ENCODE measurements at regions not wholly inside any gene's neighbourhood (a gene's known extent, or its start where the extent isn't known, plus 50 kb on each side); places are given as distances from the start of the nearest gene placed in this dataset.

DNA sequence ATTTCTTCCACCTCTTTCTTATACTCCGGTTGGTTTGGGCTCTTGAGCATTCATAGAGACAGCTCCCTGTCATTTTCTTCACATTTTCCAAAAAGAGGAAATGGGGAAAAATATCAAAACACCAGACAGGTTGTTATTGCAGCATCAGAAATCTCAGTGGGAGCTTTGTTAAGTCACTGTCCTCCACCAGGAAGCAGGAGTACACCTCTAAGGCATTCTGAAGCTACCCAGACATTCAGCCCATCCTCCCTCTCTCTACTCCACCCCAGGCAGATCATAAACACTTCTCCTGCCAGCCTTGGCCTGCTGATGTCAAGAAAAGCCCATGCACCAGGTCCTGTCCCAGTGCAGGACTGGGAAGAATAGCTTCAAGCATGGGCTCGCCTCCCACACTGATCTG, 1198.3 kb downstream of the VRK1 start:
- no peak for TF ChIP-seq RFX1 (IDR thresholded peaks at IDR 0.05)
- no peak for TF ChIP-seq TBX3 (IDR thresholded peaks at IDR 0.05; ENCODE audit: borderline replicate concordance)
- TF ChIP-seq, protein P1, sequence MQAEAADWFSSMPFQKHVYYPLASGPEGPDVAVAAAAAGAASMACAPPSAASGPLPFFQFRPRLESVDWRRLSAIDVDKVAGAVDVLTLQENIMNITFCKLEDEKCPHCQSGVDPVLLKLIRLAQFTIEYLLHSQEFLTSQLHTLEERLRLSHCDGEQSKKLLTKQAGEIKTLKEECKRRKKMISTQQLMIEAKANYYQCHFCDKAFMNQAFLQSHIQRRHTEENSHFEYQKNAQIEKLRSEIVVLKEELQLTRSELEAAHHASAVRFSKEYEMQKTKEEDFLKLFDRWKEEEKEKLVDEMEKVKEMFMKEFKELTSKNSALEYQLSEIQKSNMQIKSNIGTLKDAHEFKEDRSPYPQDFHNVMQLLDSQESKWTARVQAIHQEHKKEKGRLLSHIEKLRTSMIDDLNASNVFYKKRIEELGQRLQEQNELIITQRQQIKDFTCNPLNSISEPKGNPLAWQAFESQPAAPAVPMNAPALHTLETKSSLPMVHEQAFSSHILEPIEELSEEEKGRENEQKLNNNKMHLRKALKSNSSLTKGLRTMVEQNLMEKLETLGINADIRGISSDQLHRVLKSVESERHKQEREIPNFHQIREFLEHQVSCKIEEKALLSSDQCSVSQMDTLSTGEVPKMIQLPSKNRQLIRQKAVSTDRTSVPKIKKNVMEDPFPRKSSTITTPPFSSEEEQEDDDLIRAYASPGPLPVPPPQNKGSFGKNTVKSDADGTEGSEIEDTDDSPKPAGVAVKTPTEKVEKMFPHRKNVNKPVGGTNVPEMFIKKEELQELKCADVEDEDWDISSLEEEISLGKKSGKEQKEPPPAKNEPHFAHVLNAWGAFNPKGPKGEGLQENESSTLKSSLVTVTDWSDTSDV (CRISPR knock-in tag; IDR thresholded peaks at IDR 0.05): no peak
- TF ChIP-seq UBTF (CRISPR knock-in tag; IDR thresholded peaks at IDR 0.05): no peak
- no peak for TF ChIP-seq ZFX (CRISPR knock-in tag; IDR thresholded peaks at IDR 0.05; ENCODE audit: low read depth)
- TF ChIP-seq KAT2B (IDR thresholded peaks at IDR 0.05; ENCODE audit: borderline replicate concordance, low read depth, low read length): no peak
- TF ChIP-seq, protein P2, sequence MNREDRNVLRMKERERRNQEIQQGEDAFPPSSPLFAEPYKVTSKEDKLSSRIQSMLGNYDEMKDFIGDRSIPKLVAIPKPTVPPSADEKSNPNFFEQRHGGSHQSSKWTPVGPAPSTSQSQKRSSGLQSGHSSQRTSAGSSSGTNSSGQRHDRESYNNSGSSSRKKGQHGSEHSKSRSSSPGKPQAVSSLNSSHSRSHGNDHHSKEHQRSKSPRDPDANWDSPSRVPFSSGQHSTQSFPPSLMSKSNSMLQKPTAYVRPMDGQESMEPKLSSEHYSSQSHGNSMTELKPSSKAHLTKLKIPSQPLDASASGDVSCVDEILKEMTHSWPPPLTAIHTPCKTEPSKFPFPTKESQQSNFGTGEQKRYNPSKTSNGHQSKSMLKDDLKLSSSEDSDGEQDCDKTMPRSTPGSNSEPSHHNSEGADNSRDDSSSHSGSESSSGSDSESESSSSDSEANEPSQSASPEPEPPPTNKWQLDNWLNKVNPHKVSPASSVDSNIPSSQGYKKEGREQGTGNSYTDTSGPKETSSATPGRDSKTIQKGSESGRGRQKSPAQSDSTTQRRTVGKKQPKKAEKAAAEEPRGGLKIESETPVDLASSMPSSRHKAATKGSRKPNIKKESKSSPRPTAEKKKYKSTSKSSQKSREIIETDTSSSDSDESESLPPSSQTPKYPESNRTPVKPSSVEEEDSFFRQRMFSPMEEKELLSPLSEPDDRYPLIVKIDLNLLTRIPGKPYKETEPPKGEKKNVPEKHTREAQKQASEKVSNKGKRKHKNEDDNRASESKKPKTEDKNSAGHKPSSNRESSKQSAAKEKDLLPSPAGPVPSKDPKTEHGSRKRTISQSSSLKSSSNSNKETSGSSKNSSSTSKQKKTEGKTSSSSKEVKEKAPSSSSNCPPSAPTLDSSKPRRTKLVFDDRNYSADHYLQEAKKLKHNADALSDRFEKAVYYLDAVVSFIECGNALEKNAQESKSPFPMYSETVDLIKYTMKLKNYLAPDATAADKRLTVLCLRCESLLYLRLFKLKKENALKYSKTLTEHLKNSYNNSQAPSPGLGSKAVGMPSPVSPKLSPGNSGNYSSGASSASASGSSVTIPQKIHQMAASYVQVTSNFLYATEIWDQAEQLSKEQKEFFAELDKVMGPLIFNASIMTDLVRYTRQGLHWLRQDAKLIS (CRISPR knock-in tag; IDR thresholded peaks at IDR 0.05): no peak
- no peak for TF ChIP-seq ZNF672 (CRISPR knock-in tag; IDR thresholded peaks at IDR 0.05)
- no peak for TF ChIP-seq CTCF (CRISPR knock-in tag; IDR thresholded peaks at IDR 0.05)
- TF ChIP-seq, protein P3, sequence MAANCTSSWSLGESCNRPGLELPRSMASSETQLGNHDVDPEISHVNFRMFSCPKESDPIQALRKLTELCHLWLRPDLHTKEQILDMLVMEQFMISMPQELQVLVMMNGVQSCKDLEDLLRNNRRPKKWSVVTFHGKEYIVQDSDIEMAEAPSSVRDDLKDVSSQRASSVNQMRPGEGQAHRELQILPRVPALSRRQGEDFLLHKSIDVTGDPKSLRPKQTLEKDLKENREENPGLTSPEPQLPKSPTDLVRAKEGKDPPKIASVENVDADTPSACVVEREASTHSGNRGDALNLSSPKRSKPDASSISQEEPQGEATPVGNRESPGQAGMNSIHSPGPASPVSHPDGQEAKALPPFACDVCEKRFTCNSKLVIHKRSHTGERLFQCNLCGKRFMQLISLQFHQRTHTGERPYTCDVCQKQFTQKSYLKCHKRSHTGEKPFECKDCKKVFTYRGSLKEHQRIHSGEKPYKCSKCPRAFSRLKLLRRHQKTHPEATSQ (CRISPR knock-in tag; IDR thresholded peaks at IDR 0.05; ENCODE audit: borderline replicate concordance): no peak

Data from HepG2 (cell line).